ENCODE measurements at regions not wholly inside any gene's neighbourhood (a gene's known extent, or its start where the extent isn't known, plus 50 kb on each side); places are given as distances from the start of the nearest gene placed in this dataset.

DNA sequence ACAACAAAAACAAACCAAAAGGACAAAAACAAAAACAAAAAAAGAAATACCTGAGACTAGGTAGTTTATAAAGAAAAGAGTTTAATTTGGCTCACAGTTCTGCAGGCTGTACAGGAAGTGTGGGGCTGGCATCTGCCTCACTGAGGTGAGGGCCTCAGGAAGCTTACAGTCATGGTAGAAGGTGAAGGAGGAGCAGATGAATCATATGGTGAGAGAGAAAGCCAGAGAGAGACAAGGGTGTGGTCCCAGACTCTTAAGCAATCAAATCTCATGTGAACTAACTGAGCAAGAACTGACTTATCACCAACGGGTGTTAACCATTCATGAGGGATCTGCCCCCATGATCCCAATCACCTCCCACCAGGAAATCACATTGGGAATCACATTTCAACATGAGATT lies 58.8 kb upstream of the ZBED5 start:
- TF ChIP-seq GATA2 (IDR thresholded peaks at IDR 0.05; ENCODE audit: low read depth, low read length) (no peak), GATA3 (IDR thresholded peaks at IDR 0.05; ENCODE audit: low read depth, low read length) (no peak)

Measured in SH-SY5Y (cell line).